Inferior parietal cortex (tissue), 1 donor: ENCODE measurements at regions not wholly inside any gene's neighbourhood (a gene's known extent, or its start where the extent isn't known, plus 50 kb on each side); places are given as distances from the start of the nearest gene placed in this dataset.
A peak's percentile ranks its signal among the peaks of the same experiment; 100 is the strongest.
"Not testable (repeated sequence)": the region's sequence is repeated elsewhere in the genome, so short reads cannot be mapped to it uniquely, and the experiment has no call there.

Experiments used
- DNase-seq: peaks from one replicate; pipeline ENCODE4 v3.0.0-alpha.2; 2016; ENCODE audit errors: extremely low spot score

DNA sequence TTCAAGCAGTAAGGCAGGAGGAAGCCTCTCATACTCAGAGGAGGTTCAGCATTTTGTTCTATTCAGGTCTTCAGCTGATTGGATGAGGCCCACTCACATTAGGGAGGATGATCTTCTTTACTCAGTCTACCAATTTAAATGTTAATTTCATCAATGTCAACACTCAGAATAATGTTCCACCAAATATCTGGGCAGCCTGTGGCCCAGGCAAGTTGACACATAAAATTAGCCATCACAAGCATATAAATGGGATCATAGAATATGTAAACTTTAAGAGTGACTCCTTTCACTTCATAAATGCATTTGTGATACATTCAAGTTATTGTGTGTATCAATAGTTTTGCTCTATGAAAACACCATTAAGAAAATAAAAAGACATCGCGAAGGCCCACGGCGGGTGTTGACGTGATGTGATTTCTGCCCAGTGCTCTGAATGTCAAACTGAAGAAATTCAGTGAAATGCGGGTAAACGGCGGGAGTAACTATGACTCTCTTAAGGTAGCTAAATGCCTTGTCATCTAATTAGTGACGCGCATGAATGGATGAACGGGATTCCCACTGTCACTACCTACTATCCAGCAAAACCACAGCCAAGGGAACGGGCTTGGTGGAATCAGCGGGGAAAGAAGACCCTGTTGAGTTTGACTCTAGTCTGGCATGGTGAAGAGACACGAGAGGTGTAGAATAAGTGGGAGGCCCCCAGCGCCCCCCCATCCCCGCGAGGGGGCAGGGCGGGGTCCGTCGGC lies 536.1 kb upstream of the AUTS2 start:
- no peak for DNase-seq

DNA sequence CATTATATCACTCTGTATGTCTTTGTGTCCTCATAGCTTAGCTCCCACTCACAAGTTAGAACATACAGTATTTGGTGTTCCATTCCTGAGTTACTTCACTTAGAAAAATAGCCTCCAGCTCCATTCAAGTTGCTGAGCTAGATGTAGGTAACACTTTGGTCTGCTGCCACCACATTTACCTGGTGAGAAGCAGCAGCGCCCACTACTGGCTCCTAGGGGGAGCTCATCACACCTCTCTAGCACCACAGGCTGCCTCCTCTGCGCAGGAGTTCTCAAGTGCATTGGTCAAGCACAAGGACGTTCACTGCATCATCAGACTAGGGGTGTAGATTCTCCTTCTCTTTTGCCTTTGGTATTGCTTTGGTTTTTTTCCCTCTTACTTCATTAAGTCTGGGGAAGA lies 530.9 kb upstream of the AUTS2 start:
- DNase-seq = no peak

DNA sequence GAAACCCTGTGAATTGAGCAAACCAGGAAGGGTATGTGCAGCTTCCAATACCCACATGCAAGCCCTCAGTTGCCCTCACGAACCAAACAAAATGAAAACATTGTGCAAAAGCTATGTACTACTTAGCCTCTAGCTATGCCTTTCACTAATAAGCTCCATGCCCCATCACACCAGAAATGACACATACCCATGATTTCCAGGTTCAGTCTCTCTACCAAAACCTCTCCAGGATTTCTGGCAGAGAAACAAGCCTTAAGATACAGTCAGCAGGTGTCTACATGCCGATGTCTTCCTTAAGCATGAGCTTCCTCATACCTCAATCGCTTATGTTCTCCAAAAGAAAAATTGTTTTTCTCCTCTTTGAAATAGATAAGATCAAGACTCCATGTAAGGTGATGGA lies 527.8 kb upstream of the AUTS2 start:
- DNase-seq = no peak

DNA sequence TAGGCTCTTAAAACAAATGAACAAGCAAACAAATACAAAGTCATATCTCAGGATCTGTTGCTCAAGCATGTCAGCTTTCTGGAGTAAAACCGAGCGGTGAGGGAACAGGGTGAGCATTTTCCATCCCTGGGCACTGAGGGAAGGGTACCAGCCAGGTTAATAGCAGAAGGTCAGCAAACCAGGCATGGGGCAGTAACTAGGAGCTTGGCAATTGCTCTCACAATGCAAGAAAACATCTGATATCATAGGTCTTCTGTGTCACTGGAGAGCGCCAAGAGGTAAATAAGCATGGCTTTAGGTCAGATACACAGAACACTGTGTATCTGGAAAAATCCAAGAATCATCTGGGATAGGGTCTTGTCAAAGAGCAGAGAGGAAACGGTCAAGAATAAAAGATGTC lies 521.7 kb upstream of the AUTS2 start:
- no peak for DNase-seq

DNA sequence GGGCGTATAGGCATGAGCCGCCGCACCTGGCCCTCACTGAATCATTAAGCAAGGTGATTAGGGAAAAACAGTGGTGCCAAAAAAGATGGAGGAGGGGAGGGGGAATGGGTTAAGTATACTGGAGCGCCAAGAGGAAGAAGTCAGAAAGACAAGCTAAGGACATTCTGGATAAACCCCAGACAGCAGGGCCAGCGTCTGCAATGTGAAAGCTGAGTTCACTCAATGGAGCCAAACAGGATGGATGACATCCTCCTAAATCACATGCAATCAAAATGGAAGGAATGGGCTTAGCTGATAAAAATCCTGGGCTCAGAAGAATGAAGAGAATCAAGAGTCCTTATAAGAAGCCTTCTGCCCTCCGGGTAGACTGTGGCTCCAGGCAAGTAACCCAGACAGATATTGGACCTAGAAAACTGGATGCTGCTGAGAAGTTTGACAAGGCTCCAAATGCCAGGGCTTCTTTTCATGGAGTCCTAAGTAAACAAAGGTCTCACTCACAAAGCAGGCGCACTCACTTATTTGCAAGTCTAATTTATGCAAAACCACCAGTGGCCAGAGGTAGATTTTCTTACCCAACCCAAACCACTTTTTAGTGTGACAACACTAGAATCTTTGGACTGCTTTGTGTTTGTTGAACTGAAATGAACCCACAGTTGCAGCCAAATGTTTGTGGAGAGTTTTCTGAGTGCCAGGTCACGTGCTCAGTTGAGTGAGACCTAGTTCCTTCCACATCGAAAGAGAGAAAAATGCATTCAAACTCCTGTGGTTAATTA lies 519.1 kb upstream of the AUTS2 start:
- DNase-seq = peak; percentile 55

DNA sequence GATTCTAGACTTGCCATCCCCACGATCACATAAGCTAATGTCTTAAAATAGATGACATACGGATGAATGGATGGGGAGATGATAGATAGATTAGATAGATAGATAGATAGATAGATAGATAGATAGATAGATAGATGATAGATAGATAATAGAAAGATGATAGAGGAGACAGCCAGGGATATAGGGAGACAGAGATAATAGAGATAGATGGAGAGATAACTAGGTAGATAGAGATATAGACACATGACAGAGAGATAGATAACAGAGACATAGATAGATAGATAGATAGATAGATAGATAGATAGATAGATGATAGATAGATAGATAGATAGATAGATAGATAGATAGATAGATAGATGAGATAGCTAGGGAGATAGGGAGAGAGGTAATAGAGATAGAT lies 511.0 kb upstream of the AUTS2 start:
- not testable (repeated sequence) for DNase-seq

DNA sequence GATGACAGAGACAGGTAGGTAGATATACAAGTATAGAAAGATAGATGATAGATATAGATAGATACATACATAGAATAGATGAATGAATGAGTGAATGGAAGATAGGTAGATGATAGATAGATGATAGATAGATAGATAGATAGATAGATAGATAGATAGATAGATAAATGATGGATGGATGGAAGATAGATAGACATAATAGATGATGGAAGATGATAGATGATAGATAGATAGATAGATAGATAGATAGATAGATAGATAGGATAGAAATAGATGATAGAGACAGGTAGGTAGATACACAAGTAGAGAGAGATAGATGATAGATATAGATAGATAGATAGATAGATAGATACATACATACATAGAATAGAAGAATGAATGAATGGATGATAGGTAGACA lies 510.1 kb upstream of the AUTS2 start:
- DNase-seq = no peak

DNA sequence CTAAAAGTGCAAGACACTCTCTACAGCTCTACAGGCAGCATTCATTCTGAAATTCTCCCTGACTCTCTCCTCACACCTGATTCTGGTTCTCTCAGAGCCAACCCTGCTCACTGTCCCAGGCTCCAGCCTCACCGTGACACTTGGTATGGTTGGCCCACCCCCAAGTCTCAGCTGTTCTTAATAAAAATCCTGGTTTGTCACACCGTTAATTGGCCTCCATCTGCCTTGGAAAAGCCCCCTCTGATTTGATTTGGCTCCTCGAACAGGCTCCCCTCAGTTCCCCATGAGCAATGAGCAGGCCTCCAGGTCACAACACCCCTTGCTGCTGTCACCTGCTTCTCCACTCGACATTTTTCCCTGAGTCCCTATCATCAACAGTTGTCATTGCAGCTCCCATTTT lies 507.3 kb upstream of the AUTS2 start:
- no peak for DNase-seq

DNA sequence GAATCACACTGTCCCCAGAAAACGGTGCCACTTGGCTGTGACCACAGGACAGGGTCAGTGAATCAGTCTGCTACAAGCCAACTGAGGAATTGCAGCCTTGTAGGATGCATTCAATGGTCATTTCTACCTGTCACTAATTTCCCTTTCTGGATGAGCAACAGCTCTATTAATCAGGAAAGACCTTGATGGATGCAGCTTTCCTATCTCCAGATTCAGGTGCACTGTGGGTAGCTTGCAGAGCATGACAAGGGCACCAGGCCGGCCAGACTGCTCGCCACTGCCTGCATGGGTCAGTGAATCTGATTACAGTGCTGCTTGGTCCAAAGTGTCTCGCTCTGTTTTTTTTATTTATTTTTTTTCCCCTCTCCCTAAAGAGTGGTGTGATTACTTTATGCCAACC lies 506.8 kb upstream of the AUTS2 start:
- no peak for DNase-seq

DNA sequence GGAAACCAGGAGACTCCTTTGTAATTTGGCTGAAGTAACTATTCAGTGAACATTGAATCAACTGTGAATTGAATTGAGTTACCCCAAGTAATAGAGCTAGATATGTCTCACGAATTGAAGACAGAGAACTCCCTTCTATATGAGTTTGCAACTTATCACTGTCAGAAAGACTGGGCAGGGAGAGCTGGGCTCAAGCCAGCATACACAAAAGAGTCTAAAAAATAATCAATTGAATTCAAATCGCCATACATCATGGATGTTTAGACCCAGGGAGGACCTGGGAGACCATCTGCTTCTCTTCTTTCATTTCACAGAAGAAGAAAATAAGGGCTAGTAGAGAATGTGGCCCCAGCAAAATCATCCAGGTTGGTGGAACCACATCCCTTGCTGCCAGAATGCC lies 503.1 kb upstream of the AUTS2 start:
- no peak for DNase-seq

DNA sequence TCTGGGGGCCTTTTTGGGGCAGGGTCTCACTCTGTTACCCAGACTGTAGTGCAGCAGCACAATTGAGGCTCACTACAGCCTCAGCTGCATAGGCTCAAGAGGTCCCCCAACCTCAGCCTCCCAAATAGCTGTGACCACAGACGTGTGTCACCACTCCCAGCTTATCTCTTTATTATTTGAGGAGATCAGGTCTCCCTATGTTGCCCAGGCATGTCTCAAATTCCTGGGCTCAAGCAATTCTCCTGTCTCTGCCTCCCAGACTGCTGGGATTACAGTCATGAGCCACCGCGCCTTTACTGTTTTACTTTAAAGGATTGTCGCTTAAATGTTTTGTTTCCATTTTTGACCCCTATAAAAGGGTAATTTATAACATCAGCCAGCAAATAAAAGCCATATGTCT lies 502.6 kb upstream of the AUTS2 start:
- DNase-seq = no peak

DNA sequence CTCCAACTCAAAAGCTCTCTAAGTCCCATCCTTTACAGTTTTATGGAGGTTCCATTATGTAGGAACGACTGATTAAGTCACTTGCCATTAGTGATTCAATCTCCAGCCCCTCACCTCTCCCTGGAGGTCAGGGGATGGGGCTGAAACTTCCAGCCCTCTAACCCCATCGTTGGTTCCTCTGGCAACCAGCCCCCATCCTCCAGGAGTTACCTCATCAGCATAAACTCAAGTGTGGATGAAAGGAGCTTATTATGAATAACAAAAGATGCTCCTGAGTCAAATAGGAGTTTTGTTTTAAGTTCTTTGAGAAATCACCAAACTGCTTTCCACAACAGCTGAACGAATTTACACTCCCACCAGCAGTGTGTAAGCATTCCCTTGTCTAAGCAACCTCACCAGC lies 494.3 kb upstream of the AUTS2 start:
- DNase-seq = no peak

DNA sequence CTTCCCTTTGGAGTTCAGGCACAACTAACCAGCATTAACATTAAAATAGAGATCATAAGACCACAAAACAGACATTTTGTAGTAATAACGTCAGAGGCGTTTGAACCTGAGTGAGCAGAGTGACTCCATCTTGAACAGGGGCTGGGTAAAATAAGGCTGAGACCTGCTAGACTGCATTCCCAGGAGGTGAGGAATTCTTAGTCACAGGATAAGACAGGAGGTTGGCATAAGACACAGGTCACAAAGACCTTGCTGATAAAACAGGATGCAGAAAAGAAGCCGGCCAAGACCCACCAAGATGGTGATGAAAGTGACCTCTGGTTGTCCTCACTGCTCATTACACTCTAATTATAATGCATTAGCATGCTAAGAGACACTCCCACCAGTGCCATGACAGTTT lies 493.2 kb upstream of the AUTS2 start:
- DNase-seq = no peak

DNA sequence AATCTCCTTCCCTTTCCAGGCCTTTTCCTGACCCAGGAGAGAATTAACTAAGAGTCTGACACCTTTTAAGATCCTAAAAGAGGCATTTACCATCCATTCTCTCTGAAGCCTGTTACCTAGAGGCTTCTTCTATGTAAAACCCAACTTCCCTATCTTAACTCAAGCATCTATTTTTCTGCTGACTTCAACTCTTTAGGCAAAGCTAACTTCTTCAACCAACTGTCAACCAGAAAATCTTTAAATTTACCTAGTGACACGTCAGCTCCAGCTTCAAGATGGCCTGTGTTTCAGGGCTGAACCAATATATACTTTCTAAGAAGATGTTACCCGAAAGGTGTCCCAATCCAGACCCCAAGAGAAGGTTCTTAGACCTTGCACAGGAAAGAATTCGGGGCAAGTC lies 492.3 kb upstream of the AUTS2 start:
- no peak for DNase-seq

DNA sequence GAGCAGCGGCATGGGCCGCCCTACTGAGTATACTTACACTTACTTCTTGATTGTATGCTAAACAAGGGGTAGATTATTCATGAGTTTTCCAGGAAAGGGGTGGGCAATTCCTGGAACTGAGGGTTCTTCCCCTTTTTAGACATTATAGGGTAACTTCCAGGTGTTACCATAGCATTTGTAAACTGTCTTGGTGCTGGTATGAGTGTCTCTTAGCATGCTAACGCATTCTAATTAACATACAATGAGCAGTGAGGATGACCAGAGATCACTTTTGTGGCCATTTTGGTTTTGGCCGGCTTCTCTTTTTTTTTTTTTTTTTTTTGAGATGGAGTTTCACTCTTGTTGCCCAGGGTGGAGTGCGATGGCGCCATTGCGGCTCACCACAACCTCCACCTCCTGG lies 491.8 kb upstream of the AUTS2 start:
- not testable (repeated sequence) for DNase-seq

DNA sequence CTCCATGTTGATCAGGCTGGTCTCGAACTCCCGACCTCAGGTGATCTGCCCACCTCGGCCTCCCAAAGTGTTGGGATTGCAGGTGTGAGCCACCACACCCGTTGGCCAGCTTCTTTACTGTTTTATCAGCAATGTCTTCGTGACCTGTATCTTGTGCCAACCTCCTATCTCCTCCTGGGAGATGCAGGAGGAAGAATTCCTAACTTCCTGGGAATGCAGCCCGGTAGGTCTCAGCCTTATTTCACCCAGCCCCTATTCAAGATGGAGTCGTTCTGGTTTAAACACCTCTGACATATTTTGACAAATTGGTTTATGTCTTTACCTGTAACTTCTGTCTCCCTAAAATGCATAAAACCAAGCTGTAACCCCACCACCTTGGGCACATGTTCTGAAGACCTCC lies 491.3 kb upstream of the AUTS2 start:
- DNase-seq = not testable (repeated sequence)

DNA sequence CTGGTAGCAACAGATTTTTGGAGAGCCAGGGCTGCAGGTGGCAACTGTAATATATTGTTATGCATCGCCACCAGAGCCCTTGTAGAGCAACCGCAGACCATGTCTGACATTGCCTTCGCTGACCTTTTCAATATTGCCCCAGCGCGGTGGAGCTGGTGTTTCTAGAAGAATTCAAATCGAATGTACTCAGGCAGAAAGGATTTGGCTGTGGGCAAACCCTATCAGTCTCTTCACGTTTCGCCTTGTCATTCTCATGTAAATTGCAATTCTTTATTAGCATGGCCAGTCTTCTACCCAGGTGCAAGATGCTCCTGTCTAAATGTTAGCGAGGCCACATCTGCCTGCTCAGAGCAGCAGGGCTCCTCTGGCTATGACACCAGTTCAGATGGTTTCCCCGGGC lies 490.2 kb upstream of the AUTS2 start:
- DNase-seq = no peak

DNA sequence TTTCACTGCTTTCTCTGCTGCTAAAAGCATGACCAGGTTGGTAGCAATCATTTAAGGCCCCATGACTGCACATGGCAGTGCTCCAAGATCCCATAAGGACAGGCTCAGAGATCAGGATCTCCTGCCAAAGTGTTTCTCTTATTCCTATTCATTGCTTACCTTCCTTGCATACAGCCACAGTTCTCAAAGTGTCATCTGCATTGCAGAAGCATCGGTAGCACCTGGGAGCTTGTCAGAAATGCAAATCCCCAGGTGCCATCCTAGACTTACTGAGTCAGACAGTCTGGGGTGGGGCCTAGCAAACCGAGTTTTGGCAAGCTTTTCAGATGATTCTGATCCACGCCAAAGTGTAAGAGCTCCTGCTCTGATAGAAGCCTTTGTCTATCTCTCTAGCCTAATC lies 489.0 kb upstream of the AUTS2 start:
- no peak for DNase-seq

DNA sequence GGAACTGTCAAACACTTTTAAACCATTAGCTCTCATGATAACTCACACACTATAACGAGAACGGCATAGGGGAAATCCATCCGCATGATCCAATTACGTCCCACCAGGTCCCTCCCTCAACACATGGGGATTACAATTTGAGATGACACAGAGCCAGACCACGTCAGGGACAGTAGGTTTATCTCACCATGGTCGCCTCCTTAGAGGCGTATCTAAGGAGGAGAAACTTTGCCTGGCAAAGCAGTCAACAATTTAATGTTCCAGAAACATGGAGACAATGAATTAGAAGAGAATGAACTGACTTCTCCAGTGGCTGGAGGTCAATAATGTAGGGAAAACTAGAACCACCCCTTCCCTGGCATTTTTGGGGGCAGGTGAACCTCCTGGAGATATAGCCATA lies 488.4 kb upstream of the AUTS2 start:
- no peak for DNase-seq

DNA sequence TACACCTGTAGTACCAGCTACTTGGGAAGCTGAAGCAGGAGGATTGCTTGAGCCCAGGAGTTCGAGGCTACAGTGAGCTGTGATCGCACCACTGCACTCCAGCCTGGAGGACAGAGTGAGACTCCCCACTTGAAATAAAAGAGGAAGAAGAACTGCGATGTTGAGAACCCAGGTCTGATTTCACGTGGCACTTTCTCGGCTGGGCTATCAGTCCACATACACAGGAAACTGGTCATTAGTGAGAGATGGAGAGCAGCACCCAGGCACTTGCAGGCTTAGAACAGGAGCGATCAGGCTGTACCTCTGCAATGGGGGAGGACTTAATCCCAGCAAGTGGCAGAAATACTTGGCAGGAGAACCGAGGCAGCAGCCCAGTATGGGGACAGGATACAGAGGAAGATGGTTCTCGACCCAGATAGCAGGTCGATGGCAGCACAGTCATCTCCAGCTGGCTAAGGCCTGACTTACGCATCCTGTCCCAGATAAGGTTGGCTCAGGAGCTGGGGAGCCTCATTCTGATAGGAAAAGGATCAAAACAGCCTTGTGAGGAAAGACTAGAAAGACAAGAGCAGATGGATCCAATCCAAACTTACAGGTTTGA lies 487.7 kb upstream of the AUTS2 start:
- DNase-seq = no peak

DNA sequence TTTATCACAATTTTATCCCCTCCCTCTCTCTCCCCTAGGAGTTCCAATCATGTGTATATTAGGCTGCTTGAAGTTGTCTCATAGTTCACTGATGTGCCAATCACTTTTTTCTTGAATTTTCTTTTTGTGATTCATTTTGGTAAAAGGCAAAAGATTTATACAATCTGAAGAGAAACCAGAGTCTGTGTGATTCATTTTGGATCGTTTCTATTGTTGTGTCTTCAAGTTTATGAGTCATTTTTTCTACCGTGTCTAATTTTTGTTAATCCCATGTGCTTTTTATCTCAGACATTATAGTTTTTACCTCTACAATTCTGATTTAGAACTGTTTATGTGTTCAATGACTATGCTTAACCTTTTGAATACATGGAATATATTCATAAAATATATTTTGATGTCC lies 483.9 kb upstream of the AUTS2 start:
- no peak for DNase-seq

DNA sequence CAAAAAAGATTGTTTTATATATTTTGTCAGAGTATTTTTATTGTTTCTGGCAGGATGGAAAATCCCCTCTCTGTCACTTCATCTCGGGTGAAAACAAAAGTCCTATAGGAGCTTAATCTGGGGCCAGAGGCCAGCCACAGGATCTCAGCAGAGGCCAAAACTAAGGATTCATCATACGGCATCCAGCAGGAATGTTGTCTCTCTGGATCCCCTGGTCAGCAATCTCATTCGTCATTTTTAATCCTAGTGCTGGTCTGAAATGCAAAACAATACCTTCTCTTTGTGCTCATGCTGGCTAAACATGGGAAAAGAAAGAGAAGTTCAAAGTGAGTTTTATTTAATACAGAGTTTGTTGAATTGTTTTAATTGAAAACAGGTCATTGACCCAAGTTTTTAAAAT lies 482.5 kb upstream of the AUTS2 start:
- DNase-seq = no peak

DNA sequence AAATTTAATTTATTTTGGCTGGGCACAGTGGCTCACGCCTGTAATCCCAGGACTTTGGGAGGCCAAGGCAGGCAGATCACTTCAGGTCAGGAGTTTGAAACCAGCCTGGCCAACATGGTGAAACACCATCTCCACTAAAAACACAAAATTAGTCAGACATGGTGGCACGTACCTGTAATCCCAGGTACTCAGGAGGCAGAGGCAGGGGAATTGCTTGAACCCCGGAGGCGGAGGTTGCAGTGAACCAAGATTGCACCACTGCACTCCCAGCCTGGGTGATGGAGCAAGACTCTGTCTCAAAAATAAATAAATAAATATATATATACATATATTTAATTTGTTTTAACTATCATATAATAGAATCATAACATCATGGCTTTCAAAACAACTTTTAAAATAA lies 482.1 kb upstream of the AUTS2 start:
- not testable (repeated sequence) for DNase-seq
